Peyer's patch (tissue), 4 donors: ENCODE measurements at regions not wholly inside any gene's neighbourhood (a gene's known extent, or its start where the extent isn't known, plus 50 kb on each side); places are given as distances from the start of the nearest gene placed in this dataset.

Source experiments
- CTCF ChIP-seq, 6 experiments: fragments of 450-650 bp in 4 of 6; fragments of 200-600 bp in 2 of 6; sonication (generic) in 1 of 6; IDR thresholded peaks; one replicate each; pipeline ENCODE4 v1.5.1; 2017 to 2019; ENCODE audit warnings: antibody characterized with exemption in 6 of 6, mild to moderate bottlenecking in 3 of 6, moderate library complexity in 1 of 6
- POLR2A ChIP-seq, 2 donors: fragments of 450-650 bp; IDR thresholded peaks; one replicate each; pipeline ENCODE4 v1.5.1; 2017; ENCODE audit warnings: antibody characterized with exemption in 2 of 2, mild to moderate bottlenecking in 2 of 2, moderate library complexity in 2 of 2

DNA sequence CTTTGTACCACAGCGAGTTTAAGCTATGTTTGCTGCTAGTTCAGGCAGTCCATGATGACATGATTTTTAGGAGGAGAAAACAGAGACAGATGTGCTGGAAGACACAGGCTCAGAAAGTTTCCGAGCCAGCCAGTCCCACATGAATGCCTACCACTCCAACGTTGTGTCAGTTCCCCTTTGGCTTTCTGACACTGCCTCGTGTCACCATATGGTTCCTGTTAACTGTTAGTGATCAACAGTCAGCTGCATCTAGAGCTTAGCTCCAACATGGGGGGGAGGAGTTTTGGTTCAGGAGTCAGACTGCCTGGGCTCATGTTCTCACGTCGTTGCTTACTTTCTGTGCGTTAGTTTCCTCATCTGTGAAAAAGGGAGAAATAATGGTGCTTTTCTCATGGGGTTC is 343.7 kb downstream of the MID1IP1 start:
- no peak for TF ChIP-seq POLR2A (IDR thresholded peaks at IDR 0.05)
- TF ChIP-seq CTCF (IDR thresholded peaks at IDR 0.05), result no peak
